Glutamatergic neuron (in vitro differentiated cells): ENCODE measurements at regions not wholly inside any gene's neighbourhood (a gene's known extent, or its start where the extent isn't known, plus 50 kb on each side); places are given as distances from the start of the nearest gene placed in this dataset.
"Not testable (repeated sequence)": the region's sequence is repeated elsewhere in the genome, so short reads cannot be mapped to it uniquely, and the experiment has no call there.

Experiments used
- DNase-seq: peaks from one replicate; pipeline ENCODE4 v3.0.0; 2022
- H3K27ac Mint-ChIP-seq: one replicate; pipeline ENCODE4 v1.8.0; 2020; ENCODE audit warnings: mild to moderate bottlenecking, mixed read lengths, inconsistent platforms; ENCODE audit not compliant: unreplicated experiment
- H3K27me3 Mint-ChIP-seq: one replicate; pipeline ENCODE4 v1.8.0; 2020; ENCODE audit warnings: mild to moderate bottlenecking, moderate library complexity, mixed read lengths, inconsistent platforms; ENCODE audit not compliant: unreplicated experiment
- H3K36me3 Mint-ChIP-seq: one replicate; pipeline ENCODE4 v1.8.0; 2020; ENCODE audit warnings: mild to moderate bottlenecking, mixed read lengths, inconsistent platforms; ENCODE audit not compliant: unreplicated experiment
- H3K4me1 Mint-ChIP-seq: one replicate; pipeline ENCODE4 v1.8.0; 2020; ENCODE audit warnings: mild to moderate bottlenecking, low read depth, mixed read lengths, inconsistent platforms; ENCODE audit not compliant: unreplicated experiment
- H3K4me3 Mint-ChIP-seq: one replicate; pipeline ENCODE4 v1.8.0; 2020; ENCODE audit warnings: mild to moderate bottlenecking, mixed read lengths, inconsistent platforms; ENCODE audit not compliant: unreplicated experiment
- H3K9me3 Mint-ChIP-seq: one replicate; pipeline ENCODE4 v1.8.0; 2020; ENCODE audit warnings: mild to moderate bottlenecking, moderate library complexity, mixed read lengths, inconsistent platforms; ENCODE audit not compliant: unreplicated experiment
- TF ChIP-seq, protein P1 (sequence below): fragments of 200-600 bp; sonication (generic); IDR thresholded peaks from one replicate; pipeline ENCODE4 v1.5.0; 2021; ENCODE audit not compliant: partially characterized antibody, unreplicated experiment

DNA sequence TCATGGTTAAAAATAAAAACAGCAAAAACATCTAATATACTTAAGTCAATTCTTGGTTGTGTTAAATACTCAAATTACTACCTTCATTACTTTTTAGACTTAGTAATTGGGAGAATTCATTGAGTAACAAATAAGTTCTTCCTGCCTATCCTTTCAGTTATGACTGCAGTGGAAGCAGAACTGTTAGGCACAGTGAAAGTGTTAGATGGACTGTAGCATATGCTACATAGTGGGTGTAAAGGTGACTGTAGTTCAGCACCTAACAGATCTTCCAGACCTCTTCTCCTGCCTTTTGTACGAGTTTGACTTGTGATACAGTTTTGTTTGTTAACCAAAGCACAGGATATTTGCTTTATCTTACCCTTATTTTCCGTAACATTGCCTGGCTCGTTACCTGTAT, 143.4 kb downstream of the KDM5D start:
- Mint-ChIP-seq H3K27ac (no peak overlapping the region), H3K27me3 (no peaks in the 10 kb centered on the region), H3K9me3 (no peaks in the 10 kb centered on the region), H3K4me3 (no peak overlapping the region), H3K4me1 (no peaks in the 10 kb centered on the region), H3K36me3 (no peaks in the 10 kb centered on the region)
- TF ChIP-seq, protein P1, sequence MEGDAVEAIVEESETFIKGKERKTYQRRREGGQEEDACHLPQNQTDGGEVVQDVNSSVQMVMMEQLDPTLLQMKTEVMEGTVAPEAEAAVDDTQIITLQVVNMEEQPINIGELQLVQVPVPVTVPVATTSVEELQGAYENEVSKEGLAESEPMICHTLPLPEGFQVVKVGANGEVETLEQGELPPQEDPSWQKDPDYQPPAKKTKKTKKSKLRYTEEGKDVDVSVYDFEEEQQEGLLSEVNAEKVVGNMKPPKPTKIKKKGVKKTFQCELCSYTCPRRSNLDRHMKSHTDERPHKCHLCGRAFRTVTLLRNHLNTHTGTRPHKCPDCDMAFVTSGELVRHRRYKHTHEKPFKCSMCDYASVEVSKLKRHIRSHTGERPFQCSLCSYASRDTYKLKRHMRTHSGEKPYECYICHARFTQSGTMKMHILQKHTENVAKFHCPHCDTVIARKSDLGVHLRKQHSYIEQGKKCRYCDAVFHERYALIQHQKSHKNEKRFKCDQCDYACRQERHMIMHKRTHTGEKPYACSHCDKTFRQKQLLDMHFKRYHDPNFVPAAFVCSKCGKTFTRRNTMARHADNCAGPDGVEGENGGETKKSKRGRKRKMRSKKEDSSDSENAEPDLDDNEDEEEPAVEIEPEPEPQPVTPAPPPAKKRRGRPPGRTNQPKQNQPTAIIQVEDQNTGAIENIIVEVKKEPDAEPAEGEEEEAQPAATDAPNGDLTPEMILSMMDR, result no peak
- no peak for DNase-seq

DNA sequence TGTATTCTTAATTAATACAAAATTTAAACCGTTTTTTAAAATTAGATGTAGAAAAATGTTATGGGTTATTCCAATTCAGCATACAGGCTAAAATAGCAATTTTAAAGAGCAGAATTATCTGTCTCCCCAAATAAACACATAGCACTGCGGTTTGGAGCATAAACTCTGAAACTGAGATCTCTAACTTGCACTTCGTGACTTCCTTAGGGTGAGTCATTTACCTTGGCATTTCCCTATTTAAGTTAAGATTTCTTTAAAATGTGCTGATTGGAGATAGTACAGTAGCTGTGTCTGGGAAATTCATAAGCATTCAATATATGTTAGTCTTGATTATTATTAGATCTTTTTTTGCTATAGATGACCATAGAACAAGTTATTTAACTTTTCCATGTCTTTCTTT, 143.8 kb downstream of the KDM5D start:
- Mint-ChIP-seq H3K4me3 (no peak overlapping the region), H3K27ac (no peak overlapping the region), H3K36me3 (no peaks in the 10 kb centered on the region), H3K9me3 (no peaks in the 10 kb centered on the region), H3K4me1 (no peaks in the 10 kb centered on the region), H3K27me3 (no peaks in the 10 kb centered on the region)
- no peak for DNase-seq
- TF ChIP-seq, protein P1, result no peak

- TF ChIP-seq, protein P1, result no peak
- no peaks in the 10 kb centered on the region for H3K4me1 Mint-ChIP-seq
- no peak overlapping the region for H3K27ac Mint-ChIP-seq
- no peaks in the 10 kb centered on the region for H3K9me3 Mint-ChIP-seq
- H3K4me3 Mint-ChIP-seq, result no peak overlapping the region
- H3K27me3 Mint-ChIP-seq, result no peaks in the 10 kb centered on the region
- H3K36me3 Mint-ChIP-seq, result no peaks in the 10 kb centered on the region
- no peak for DNase-seq
Measured at GRCh38 chrY:19590235-19590634, 154.3 kb downstream of the KDM5D start.

GRCh38 chrY:19589664-19590063, 154.9 kb downstream of the KDM5D start:
- H3K27me3 Mint-ChIP-seq, result no peaks in the 10 kb centered on the region
- no peaks in the 10 kb centered on the region for H3K9me3 Mint-ChIP-seq
- H3K27ac Mint-ChIP-seq, result no peak overlapping the region
- no peaks in the 10 kb centered on the region for H3K4me1 Mint-ChIP-seq
- no peaks in the 10 kb centered on the region for H3K36me3 Mint-ChIP-seq
- DNase-seq, result no peak
- TF ChIP-seq, protein P1, result no peak
- H3K4me3 Mint-ChIP-seq, result no peak overlapping the region

DNA sequence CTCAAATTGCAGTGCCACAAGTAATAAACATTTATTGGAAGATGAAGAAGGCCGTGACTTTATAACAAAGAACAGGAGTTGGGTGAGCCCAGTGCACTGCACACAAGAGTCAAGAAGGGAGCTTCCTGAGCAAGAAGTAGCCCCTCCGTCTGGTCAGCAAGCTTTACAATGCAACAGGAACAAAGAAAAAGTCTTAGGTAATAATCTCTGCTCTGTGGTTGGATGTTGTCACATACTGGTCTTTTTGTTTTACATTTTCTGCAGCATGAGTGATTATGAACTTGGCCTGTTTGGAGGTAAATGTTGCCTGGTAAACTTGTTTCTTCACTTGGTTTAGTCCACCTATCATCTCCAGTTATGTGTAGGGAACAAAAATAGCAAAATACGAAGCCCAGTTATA, 157.2 kb downstream of the KDM5D start:
- Mint-ChIP-seq H3K4me3 (no peak overlapping the region), H3K27ac (no peak overlapping the region), H3K9me3 (no peaks in the 10 kb centered on the region), H3K4me1 (no peaks in the 10 kb centered on the region), H3K36me3 (no peaks in the 10 kb centered on the region), H3K27me3 (no peaks in the 10 kb centered on the region)
- DNase-seq, result no peak
- TF ChIP-seq, protein P1, result no peak

DNA sequence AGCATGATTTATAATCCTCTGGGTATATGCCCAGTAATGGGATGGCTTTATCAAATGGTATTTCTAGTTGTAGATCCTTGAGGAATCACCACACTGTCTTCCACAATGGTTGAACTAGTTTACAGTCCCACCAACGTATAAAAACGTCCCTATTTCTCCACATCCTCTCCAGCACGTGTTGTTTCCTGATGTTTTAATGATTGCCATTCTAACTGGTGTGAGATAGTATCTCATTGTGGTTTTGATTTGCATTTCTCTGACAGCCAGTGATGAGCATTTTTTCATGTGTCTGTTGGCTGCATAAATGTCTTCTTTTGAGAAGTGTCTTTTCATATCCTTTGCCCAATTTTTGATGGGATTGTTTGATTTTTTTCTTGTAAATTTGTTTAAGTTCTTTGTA, 163.5 kb downstream of the KDM5D start:
- not testable (repeated sequence) for H3K36me3 Mint-ChIP-seq, H3K9me3 Mint-ChIP-seq, H3K27me3 Mint-ChIP-seq, DNase-seq, H3K4me3 Mint-ChIP-seq, H3K27ac Mint-ChIP-seq, H3K4me1 Mint-ChIP-seq
